H9 (cell line): ENCODE measurements at regions not wholly inside any gene's neighbourhood (a gene's known extent, or its start where the extent isn't known, plus 50 kb on each side); places are given as distances from the start of the nearest gene placed in this dataset.
"Not testable (repeated sequence)": the region's sequence is repeated elsewhere in the genome, so short reads cannot be mapped to it uniquely, and the experiment has no call there.

Experiments
- DNase-seq: peaks from one replicate; pipeline ENCODE4 v3.0.0-alpha.2; 2017
- H2AFZ ChIP-seq: one replicate; pipeline ENCODE4 v1.6.1; 2013; ENCODE audit warnings: mild to moderate bottlenecking, low read length, control low read depth, moderate library complexity
- H2AK5ac ChIP-seq: 2 replicates; pipeline ENCODE4 v1.6.1; 2013; ENCODE audit warnings: low read length, control low read depth, mixed read lengths; ENCODE audit not compliant: insufficient read length
- H2BK120ac ChIP-seq: one replicate; pipeline ENCODE4 v1.6.1; 2013; ENCODE audit warnings: low read depth, mild to moderate bottlenecking, low read length, control low read depth, inconsistent platforms; ENCODE audit not compliant: poor library complexity, severe bottlenecking
- H2BK12ac ChIP-seq: 2 replicates; pipeline ENCODE4 v1.6.1; 2013; ENCODE audit warnings: low read length, control low read depth, mixed read lengths, low read depth; ENCODE audit not compliant: insufficient read length
- H2BK15ac ChIP-seq: 2 replicates; pipeline ENCODE4 v1.6.1; 2013; ENCODE audit warnings: low read depth, low read length, control low read depth
- H2BK20ac ChIP-seq: one replicate; pipeline ENCODE4 v1.6.1; 2013; ENCODE audit warnings: low read depth, mild to moderate bottlenecking, low read length, control low read depth, inconsistent platforms; ENCODE audit not compliant: poor library complexity, severe bottlenecking
- H2BK5ac ChIP-seq: 2 replicates; pipeline ENCODE4 v1.6.1; 2013; ENCODE audit warnings: low read length, control low read depth, mixed read lengths; ENCODE audit not compliant: insufficient read length
- H3K14ac ChIP-seq: 2 replicates; pipeline ENCODE4 v1.6.1; 2013; ENCODE audit warnings: low read length, control low read depth; ENCODE audit not compliant: insufficient read depth
- H3K18ac ChIP-seq: 2 replicates; pipeline ENCODE4 v1.6.1; 2013; ENCODE audit warnings: low read depth, mild to moderate bottlenecking, mixed read lengths, low read length, control low read depth; ENCODE audit not compliant: insufficient read length
- H3K23ac ChIP-seq: 2 replicates; pipeline ENCODE4 v1.6.1; 2013; ENCODE audit warnings: low read length, control low read depth, mixed read lengths, low read depth; ENCODE audit not compliant: insufficient read length
- H3K23me2 ChIP-seq: 2 replicates; pipeline ENCODE4 v1.6.1; 2013; ENCODE audit warnings: low read depth, mild to moderate bottlenecking, mixed read lengths, low read length, control low read depth; ENCODE audit not compliant: insufficient read length, poor library complexity, severe bottlenecking
- H3K27ac ChIP-seq: 2 replicates; pipeline ENCODE4 v1.5.1; 2013; ENCODE audit warnings: low read length, control low read depth, mixed read lengths, low read depth; ENCODE audit not compliant: insufficient read length
- H3K27me3 ChIP-seq: 2 replicates; pipeline ENCODE4 v1.6.1; 2013; ENCODE audit warnings: low read length, control low read depth, inconsistent platforms; ENCODE audit not compliant: insufficient read depth
- H3K4ac ChIP-seq: 2 replicates; pipeline ENCODE4 v1.6.1; 2013; ENCODE audit warnings: low read depth, mild to moderate bottlenecking, control low read depth, inconsistent platforms, low read length, moderate library complexity
- H3K4me1 ChIP-seq: 2 replicates; pipeline ENCODE4 v1.6.1; 2013; ENCODE audit warnings: low read length, control low read depth, inconsistent platforms; ENCODE audit not compliant: insufficient read depth
- H3K4me2 ChIP-seq: 2 replicates; pipeline ENCODE4 v1.6.1; 2013; ENCODE audit warnings: low read length, control low read depth, mixed read lengths; ENCODE audit not compliant: insufficient read length, insufficient read depth
- H3K56ac ChIP-seq: 2 replicates; pipeline ENCODE4 v1.6.1; 2013; ENCODE audit warnings: low read depth, mild to moderate bottlenecking, mixed read lengths, low read length, control low read depth; ENCODE audit not compliant: insufficient read length
- H3K79me1 ChIP-seq: 2 replicates; pipeline ENCODE4 v1.6.1; 2013; ENCODE audit warnings: low read depth, mild to moderate bottlenecking, moderate library complexity, low read length, control low read depth, inconsistent platforms; ENCODE audit not compliant: insufficient read depth, poor library complexity, severe bottlenecking
- H3K79me2 ChIP-seq: 2 replicates; pipeline ENCODE4 v1.6.1; 2013; ENCODE audit warnings: low read length, control low read depth, inconsistent platforms; ENCODE audit not compliant: insufficient read depth
- H3K9ac ChIP-seq: 2 replicates; pipeline ENCODE4 v1.6.1; 2013; ENCODE audit warnings: low read length, control low read depth, mixed read lengths; ENCODE audit not compliant: insufficient read length; ENCODE audit errors: extremely low read depth
- H3K9me3 ChIP-seq: one replicate; pipeline ENCODE4 v1.6.1; 2013; ENCODE audit warnings: low read depth, low read length, inconsistent platforms; ENCODE audit not compliant: control insufficient read depth
- H3T11ph ChIP-seq: one replicate; pipeline ENCODE4 v1.6.1; 2013; ENCODE audit warnings: mild to moderate bottlenecking, low read length, control low read depth, inconsistent platforms
- H4K20me1 ChIP-seq: one replicate; pipeline ENCODE4 v1.6.1; 2013; ENCODE audit not compliant: control insufficient read depth, insufficient read length, insufficient read depth
- H4K5ac ChIP-seq: 2 replicates; pipeline ENCODE4 v1.6.1; 2013; ENCODE audit warnings: low read depth, mild to moderate bottlenecking, mixed read lengths, low read length, control low read depth; ENCODE audit not compliant: insufficient read length
- H4K8ac ChIP-seq: replicated peaks from 2 replicates; pipeline ENCODE4 v1.6.1; 2013; ENCODE audit warnings: low read length, control low read depth, mixed read lengths, low read depth; ENCODE audit not compliant: insufficient read length
- H4K91ac ChIP-seq: 2 replicates; pipeline ENCODE4 v1.6.1; 2013; ENCODE audit warnings: low read depth, mild to moderate bottlenecking, moderate library complexity, mixed read lengths, low read length, control low read depth; ENCODE audit not compliant: insufficient read length
- H3K27ac Mint-ChIP-seq, 3 experiments: 2 replicates in 2 of 3; 3 replicates in 1 of 3; pipeline ENCODE4 v1.8.0; 2020 to 2021; ENCODE audit warnings: mixed read lengths in 3 of 3, mild to moderate bottlenecking in 1 of 3, moderate library complexity in 1 of 3
- H3K27me3 Mint-ChIP-seq: 2 replicates; pipeline ENCODE4 v1.8.0; 2021; ENCODE audit warnings: low read depth, mild to moderate bottlenecking, moderate library complexity, mixed read lengths
- H3K36me3 Mint-ChIP-seq, 3 experiments: 2 replicates in 2 of 3; 3 replicates in 1 of 3; pipeline ENCODE4 v1.8.0; 2020 to 2021; ENCODE audit warnings: low read depth in 3 of 3, mixed read lengths in 3 of 3; ENCODE audit not compliant: insufficient read depth in 1 of 3
- H3K4me1 Mint-ChIP-seq, 2 experiments: 2 replicates each; pipeline ENCODE4 v1.8.0; 2020; ENCODE audit warnings: mixed read lengths in 2 of 2
- H3K4me3 Mint-ChIP-seq, 2 experiments: 2 replicates in 1 of 2; 3 replicates in 1 of 2; pipeline ENCODE4 v1.8.0; 2020 to 2021; ENCODE audit warnings: mild to moderate bottlenecking in 2 of 2, mixed read lengths in 2 of 2, moderate library complexity in 1 of 2
- H3K9me3 Mint-ChIP-seq, 2 experiments: 2 replicates in 1 of 2; 3 replicates in 1 of 2; pipeline ENCODE4 v1.8.0; 2020; ENCODE audit warnings: mild to moderate bottlenecking in 2 of 2, mixed read lengths in 2 of 2, moderate library complexity in 1 of 2
- CTCF ChIP-seq: fragments of 200-600 bp; sonication (generic); conservative IDR thresholded peaks from 3 replicates; pipeline ENCODE4 v1.8.0; 2021; ENCODE audit warnings: antibody characterized with exemption, mild to moderate bottlenecking
- WGBS: extraction: QIAGEN DNeasy Blood & Tissue Kit; methylation state at CpG from one replicate; pipeline ENCODE4 v1.1.7; 2013; ENCODE audit warnings: missing lambda C conversion rate, low lambda C conversion rate, mixed read lengths; ENCODE audit not compliant: insufficient read length; ENCODE audit errors: extremely low coverage; 5-methylcytosine and 5-hydroxymethylcytosine counted together

GRCh38 chr6:113723182-113723581 lies 134.0 kb upstream of the MARCKS start:
- no peaks in the 10 kb centered on the region for H4K20me1 ChIP-seq
- Mint-ChIP-seq H3K36me3 (no peaks in the 10 kb centered on the region), H3K4me3 (no peak overlapping the region), H3K9me3 (no peaks in the 10 kb centered on the region), H3K27ac (no peak overlapping the region), H3K27me3 (no peaks in the 10 kb centered on the region), H3K4me1 (peaks cover 10% of the 10 kb centered on the region in 2 experiments; a peak in 3 of 4 replicates)
- no peak overlapping the region for H3K56ac ChIP-seq
- no peak overlapping the region for H2BK20ac ChIP-seq
- no peak overlapping the region for H3K9ac ChIP-seq
- H2BK120ac ChIP-seq = no peak overlapping the region
- no peak overlapping the region for H3K4me2 ChIP-seq
- H2AFZ ChIP-seq = no peak overlapping the region
- H3K79me1 ChIP-seq = no peaks in the 10 kb centered on the region
- no peak overlapping the region for H2AK5ac ChIP-seq
- no peak overlapping the region for H3K18ac ChIP-seq
- no peak overlapping the region for H3K23ac ChIP-seq
- H3K27ac ChIP-seq = no peak overlapping the region
- WGBS = no CpG with 5 or more reads among the region's 4 CpGs
- DNase-seq = no peak
- H3K79me2 ChIP-seq = no peaks in the 10 kb centered on the region
- H4K5ac ChIP-seq = no peak overlapping the region
- H4K8ac ChIP-seq = no peak overlapping the region
- H3K4ac ChIP-seq = no peak overlapping the region
- H3K9me3 ChIP-seq = no peaks in the 10 kb centered on the region
- no peak overlapping the region for H3K14ac ChIP-seq
- H3T11ph ChIP-seq = no peak overlapping the region
- H2BK12ac ChIP-seq = no peak overlapping the region
- no peaks in the 10 kb centered on the region for H3K27me3 ChIP-seq
- H2BK5ac ChIP-seq = no peak overlapping the region
- H3K23me2 ChIP-seq = no peaks in the 10 kb centered on the region
- no peak overlapping the region for H2BK15ac ChIP-seq
- no peak overlapping the region for H4K91ac ChIP-seq
- TF ChIP-seq CTCF = no peak
- H3K4me1 ChIP-seq = no peaks in the 10 kb centered on the region

GRCh38 chr6:113724927-113725326 lies 132.2 kb upstream of the MARCKS start:
- not testable (repeated sequence) for H3K4me3 Mint-ChIP-seq, H3K9me3 Mint-ChIP-seq, H3K18ac ChIP-seq, H2AK5ac ChIP-seq, H3K4me1 ChIP-seq, H2BK12ac ChIP-seq, DNase-seq, H3K9ac ChIP-seq, H3K27me3 Mint-ChIP-seq, H3K14ac ChIP-seq, H3K23me2 ChIP-seq, H2AFZ ChIP-seq, H4K8ac ChIP-seq, H3K27ac ChIP-seq, H3K27me3 ChIP-seq, H3K23ac ChIP-seq, H3K4ac ChIP-seq, H4K5ac ChIP-seq, H4K20me1 ChIP-seq, H3K56ac ChIP-seq, H2BK120ac ChIP-seq, H3K4me2 ChIP-seq, H3K79me2 ChIP-seq, H2BK20ac ChIP-seq, H3T11ph ChIP-seq, H3K36me3 Mint-ChIP-seq, H2BK15ac ChIP-seq, H3K79me1 ChIP-seq, H3K4me1 Mint-ChIP-seq, H4K91ac ChIP-seq, H3K9me3 ChIP-seq, H2BK5ac ChIP-seq
- WGBS = no CpG with 5 or more reads among the region's 2 CpGs
- peak overlapping the region in 1 of 3 experiments; percentile 18; a peak in 1 of 7 replicates for H3K27ac Mint-ChIP-seq
